HG02852 (cell line): ENCODE measurements at regions not wholly inside any gene's neighbourhood (a gene's known extent, or its start where the extent isn't known, plus 50 kb on each side); places are given as distances from the start of the nearest gene placed in this dataset.

Experiments used
- ATAC-seq: cut with Tn5 transposase; IDR thresholded peaks from one replicate; pipeline ENCODE4 v1.9.1; 2021; ENCODE audit warnings: mild to moderate bottlenecking, moderate library complexity; ENCODE audit not compliant: unreplicated experiment

DNA sequence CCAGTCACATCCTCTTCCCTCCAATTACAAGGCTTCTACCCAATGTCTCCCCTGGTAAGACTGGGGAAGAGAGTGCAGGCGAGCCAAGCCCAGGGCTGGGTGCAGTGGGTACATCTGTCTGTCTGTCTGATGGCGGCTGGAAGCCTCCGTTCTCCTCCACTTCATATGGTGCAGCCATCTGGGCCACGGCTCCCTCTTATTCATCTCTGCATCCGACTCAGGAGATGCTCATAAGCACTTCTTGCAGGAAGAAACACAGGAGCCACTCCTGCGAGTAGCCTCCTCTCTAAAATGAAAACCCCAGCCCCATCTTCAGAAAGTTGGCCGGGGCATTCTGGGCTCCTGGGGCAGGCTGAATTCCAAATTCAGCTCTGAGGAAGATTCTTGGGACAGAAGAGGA, 67.5 kb upstream of the SLC6A6 start:
- ATAC-seq = no peak

DNA sequence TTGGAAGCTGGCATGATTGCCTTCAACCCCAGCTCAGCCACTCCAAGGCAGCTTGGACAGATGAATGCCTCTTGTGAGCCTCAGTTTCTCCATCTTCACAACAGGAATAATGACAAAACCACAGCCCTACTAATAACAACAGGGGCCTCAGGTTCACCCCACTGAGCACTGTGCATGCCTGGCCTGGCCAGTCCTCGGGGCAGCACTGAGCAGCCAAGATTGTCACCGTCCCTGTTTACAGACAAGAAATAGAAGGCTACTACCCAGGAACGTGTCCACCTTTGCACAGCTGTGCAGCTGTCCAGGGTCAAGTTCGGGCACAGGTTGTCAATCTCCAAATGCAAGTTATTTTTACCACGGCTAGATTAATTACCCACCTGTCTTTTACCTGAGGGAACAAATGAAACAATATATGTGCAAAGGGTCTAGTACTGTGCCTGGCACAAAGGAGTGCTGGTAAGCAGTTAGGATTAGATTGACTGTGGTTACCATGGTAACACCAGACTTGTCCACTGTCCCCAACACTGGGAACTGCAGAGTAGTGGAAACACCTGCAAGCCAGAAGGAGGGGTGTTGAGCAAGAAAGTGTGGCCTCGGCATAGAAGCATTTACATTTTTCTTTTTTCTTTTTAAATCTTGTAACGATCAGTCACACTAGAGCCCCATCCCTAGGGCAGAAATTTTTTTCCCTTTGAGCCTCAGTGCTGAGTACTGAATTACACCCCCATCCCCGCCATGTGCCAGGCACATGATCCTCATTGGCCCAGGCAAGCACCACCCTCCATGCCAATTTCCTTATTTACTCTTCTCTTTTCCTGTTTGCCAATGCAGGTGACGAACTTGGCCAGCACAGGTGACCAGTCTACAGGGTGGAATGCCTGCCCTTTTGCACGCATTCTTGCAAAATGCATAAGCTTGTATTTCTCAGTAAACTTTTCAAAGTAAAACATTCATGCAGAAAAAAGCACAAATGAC, 66.3 kb upstream of the SLC6A6 start:
- no peak for ATAC-seq

DNA sequence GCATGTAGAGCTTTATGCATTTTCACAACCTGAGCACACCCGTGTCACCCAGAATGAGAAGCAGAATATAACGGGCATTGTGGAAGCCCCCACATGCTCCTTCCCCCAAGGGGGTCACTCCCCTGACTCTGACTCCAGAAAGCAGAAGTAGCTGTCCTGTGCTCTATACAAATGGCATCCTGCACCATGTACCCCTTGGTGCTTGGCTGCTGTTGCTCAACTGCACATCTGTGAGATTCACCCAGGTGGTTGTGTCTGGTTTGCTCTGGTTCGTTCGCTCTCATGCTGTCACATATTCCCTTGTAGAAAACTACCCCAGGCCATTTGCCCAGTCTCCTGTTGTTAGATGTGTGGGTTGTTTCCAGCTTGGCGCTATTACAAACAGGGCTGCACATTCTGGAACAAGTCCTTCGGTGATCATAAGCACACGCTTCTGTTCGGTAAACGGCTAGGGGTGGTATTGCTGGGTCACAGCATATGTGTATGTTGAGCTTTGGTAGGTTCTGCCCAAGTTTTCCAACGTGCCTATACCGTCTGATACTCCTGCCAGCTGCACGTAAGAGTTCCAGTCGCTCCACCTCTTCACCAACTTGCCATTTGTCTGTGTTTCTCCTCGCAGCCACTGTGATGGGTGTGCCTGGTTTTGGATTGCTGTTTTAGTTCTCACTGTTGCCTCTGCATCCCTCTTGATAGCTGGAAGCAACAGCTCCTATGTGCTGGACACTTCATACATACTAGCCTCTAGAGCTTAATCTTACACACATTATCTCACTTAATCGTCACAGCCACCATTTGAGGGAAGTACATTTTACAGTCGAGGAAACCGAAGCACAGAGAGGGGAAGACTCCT, 65.4 kb upstream of the SLC6A6 start:
- no peak for ATAC-seq

DNA sequence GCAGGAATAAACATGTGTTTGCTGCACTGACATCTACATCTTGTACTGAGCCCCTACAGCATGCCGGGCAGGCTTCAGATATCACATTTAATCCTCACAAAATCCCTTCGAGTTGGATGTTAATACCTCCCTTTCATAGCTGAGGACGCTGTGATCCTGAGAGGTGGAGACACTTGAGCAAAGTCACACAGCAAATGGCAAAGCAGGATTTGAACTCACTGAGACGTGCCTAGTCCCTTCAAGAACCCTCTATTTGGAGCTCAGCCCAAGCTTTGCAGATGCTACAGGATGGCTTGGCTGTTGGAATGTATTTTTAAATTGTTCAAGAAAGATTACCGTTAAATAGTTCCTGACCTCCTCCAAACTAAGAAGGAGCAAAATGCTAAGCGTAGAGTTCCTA, 64.6 kb upstream of the SLC6A6 start:
- ATAC-seq = no peak

GRCh38 chr3:14338242-14338641, 64.2 kb upstream of the SLC6A6 start:
- no peak for ATAC-seq

DNA sequence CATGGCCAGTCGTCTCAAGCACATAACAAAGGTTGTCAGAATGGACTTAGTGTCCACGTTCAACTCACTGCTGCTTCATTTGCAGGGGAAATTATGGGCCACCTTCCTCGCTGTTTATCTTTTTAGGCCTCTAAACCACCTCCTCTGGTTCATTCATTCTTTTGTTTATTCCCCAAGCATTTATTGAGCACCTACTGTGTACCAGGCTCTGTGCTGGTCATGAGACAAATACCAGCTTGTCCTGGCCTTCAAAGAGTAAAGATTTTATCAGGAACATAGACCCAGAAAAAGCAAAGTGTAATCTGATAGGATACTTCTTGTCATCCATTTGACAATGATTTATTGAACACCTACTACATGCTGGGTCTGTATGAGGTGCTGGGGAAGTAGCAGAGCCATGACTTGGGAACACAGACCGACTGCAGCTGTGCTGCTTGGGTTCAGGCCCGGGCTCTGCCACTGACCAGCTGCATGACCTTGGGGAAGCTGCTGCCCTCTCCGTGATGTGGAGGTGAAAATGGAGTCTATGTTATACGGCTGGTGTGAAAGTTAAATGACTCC, 63.4 kb upstream of the SLC6A6 start:
- ATAC-seq = no peak

GRCh38 chr3:14340960-14341708, 61.3 kb upstream of the SLC6A6 start:
- ATAC-seq = no peak

DNA sequence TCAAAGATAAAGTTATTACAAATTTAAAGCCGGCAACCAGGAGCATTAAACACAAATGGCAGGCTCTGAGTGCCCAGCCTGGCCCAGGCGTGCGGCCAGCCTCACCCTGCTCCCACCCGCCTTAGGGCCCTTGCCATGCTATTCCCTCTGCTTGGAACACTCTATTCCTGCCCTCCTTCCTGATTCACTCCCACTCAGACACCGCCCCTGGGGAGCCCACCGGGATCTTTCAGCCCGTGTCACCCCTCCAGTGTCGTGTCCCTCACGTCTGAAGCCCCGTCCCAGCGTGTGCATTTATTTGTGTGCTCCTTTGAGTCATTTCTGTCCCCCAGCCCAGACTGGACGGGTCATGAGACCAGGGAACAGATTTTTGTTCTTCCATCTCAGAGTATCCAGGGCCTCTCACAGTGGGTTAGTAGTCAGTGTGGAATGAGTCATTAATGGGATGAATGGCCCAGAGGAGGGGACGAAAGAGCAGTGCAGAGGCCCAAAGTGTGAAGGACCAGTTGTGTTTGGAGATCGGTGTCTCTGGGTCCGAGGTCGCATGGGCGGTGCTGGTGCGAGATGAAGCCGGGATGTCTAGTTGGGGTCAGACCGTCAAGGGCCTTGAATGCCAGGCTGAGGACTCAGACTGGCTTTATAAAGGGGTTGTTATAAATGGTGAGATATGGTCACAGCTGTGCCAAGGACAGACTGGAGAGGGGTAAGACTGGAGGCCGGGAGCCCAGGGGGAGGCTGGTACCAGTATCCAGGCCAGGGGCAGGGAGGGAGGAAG, 58.9 kb upstream of the SLC6A6 start:
- ATAC-seq = no peak

GRCh38 chr3:14344351-14344750, 58.1 kb upstream of the SLC6A6 start:
- ATAC-seq = no peak

GRCh38 chr3:14345496-14346150, 56.8 kb upstream of the SLC6A6 start:
- ATAC-seq = no peak

DNA sequence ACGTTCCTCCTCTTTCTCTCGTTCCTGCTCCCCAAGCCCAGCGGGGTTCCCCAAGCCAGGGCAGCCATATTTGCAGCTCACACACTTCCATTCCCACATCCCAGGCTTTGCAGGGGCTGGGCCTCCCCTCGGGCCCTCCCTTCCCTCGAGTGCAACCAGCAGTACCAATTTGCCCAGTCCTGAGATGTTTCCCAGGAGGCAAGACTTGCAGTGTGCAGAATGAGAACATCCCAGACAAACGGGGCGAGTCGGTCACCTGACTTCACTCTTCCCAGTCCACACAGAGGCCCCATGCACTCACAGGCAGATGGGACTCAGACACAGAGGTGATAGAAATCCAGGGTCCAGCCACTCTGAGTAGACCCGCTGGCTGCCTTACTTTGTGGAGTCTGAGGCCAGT, 56.2 kb upstream of the SLC6A6 start:
- no peak for ATAC-seq

GRCh38 chr3:14346642-14347041, 55.8 kb upstream of the SLC6A6 start:
- ATAC-seq = no peak

- ATAC-seq = no peak
Observed at GRCh38 chr3:14347110-14347509, 55.3 kb upstream of the SLC6A6 start.

GRCh38 chr3:14351617-14352001, 50.8 kb upstream of the SLC6A6 start:
- ATAC-seq = no peak

DNA sequence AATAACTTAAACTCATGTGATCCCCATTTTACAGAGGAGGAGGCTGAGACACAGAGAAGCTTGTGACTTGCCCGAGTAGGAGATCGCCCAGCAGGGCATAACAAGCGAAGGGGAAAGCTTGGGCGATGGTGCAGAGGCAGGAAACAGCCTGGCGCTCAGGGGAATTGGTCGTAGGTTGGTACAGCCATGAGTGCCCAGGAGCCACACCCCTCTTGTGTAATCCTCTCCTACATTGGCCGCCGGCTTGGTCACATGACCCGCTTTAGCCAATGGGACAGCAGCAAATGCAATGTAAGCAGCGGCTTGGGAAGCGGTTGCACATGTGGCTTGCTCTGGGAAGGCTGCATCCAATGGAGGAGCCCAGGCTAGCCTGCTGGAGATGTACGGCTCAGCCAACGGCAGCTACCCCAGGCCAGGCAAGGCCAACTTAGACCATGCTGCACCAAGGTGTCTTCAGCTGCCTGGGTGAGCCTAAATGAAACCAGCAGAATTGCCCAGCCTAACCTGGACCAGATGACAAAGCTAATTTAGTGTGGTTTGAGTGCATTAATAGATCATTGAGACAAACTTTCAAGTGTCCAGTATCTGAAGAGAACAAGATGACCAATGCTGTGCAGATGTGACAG, 50.3 kb upstream of the SLC6A6 start:
- ATAC-seq = peak; percentile 54
